HG02970 (cell line): ENCODE measurements at regions not wholly inside any gene's neighbourhood (a gene's known extent, or its start where the extent isn't known, plus 50 kb on each side); places are given as distances from the start of the nearest gene placed in this dataset.

Source experiments
- ATAC-seq: cut with Tn5 transposase; IDR thresholded peaks from one replicate; pipeline ENCODE4 v1.9.1; 2021; ENCODE audit warnings: mild to moderate bottlenecking, moderate library complexity, moderate number of reproducible peaks; ENCODE audit not compliant: unreplicated experiment, low FRiP score

- ATAC-seq: no peak
Measured at GRCh38 chr21:39033878-39034589, 149.2 kb downstream of the PSMG1 start.

- no peak for ATAC-seq
Measured at GRCh38 chr21:39029900-39030884, 153.1 kb downstream of the PSMG1 start.

- ATAC-seq: no peak
Measured at GRCh38 chr21:39029086-39029755, 154.0 kb downstream of the PSMG1 start.

GRCh38 chr21:39025198-39025597, 158.1 kb downstream of the PSMG1 start:
- no peak for ATAC-seq

- no peak for ATAC-seq
Measured at GRCh38 chr21:39024538-39024937, 158.7 kb downstream of the PSMG1 start.

- ATAC-seq: no peak
Measured at GRCh38 chr21:39022863-39023693, 160.2 kb downstream of the PSMG1 start.

- ATAC-seq: no peak
Measured at GRCh38 chr21:39022466-39022862, 160.8 kb downstream of the PSMG1 start.

GRCh38 chr21:39022035-39022434, 161.2 kb downstream of the PSMG1 start:
- no peak for ATAC-seq

- no peak for ATAC-seq
Measured at GRCh38 chr21:39021478-39021832, 161.8 kb downstream of the PSMG1 start.

GRCh38 chr21:39020751-39021477, 162.3 kb downstream of the PSMG1 start:
- ATAC-seq: no peak

- no peak for ATAC-seq
Measured at GRCh38 chr21:39018730-39019129, 164.5 kb downstream of the PSMG1 start.

- ATAC-seq: peak; percentile 81
Measured at GRCh38 chr21:39016740-39017315, 166.4 kb downstream of the PSMG1 start.

GRCh38 chr21:39014747-39015146, 168.5 kb downstream of the PSMG1 start:
- no peak for ATAC-seq

GRCh38 chr21:39012326-39013230, 170.7 kb downstream of the PSMG1 start:
- ATAC-seq: no peak

- no peak for ATAC-seq
Measured at GRCh38 chr21:39011911-39012310, 171.3 kb downstream of the PSMG1 start.

- ATAC-seq: no peak
Measured at GRCh38 chr21:39010629-39011404, 172.4 kb downstream of the PSMG1 start.

- no peak for ATAC-seq
Measured at GRCh38 chr21:39009587-39010225, 173.5 kb downstream of the PSMG1 start.
